PC-9 (cell line): ENCODE measurements at regions not wholly inside any gene's neighbourhood (a gene's known extent, or its start where the extent isn't known, plus 50 kb on each side); places are given as distances from the start of the nearest gene placed in this dataset.
"Not testable (repeated sequence)": the region's sequence is repeated elsewhere in the genome, so short reads cannot be mapped to it uniquely, and the experiment has no call there.

Experiments used
- BruUV-seq: library from RNA; stranded (reverse); fragments of 400-500 nt; replicated peaks from 2 replicates; lab custom pipeline; 2021; lab: Mats Ljungman, UMichigan
- CTCF ChIA-PET: fragments of 300-600 bp; sonication (Branson Sonifier 250); formaldehyde crosslinking; loops from one replicate; lab custom pipeline; 2022; ENCODE audit warnings: antibody characterized with exemption; lab: Charles Lee
- POLR2A ChIA-PET: fragments of 300-600 bp; sonication (Branson Sonifier 250); formaldehyde crosslinking; loops from one replicate; lab custom pipeline; 2022; ENCODE audit warnings: antibody characterized with exemption; ENCODE audit not compliant: unreplicated experiment; lab: Charles Lee
- DNase-seq, 2 experiments: peaks; one replicate each; pipeline versions ENCODE4 v3.0.0 to v3.0.0-alpha.2; 2015 to 2022; ENCODE audit warnings: mixed read lengths in 1 of 2
- H2AFZ ChIP-seq: fragments of 200-600 bp; sonication (generic); 2 replicates; pipeline ENCODE4 v1.8.1; 2017; ENCODE audit warnings: antibody characterized with exemption
- H3F3A ChIP-seq: fragments of 200-600 bp; sonication (generic); 2 replicates; pipeline ENCODE4 v1.8.1; 2017; ENCODE audit warnings: antibody characterized with exemption, mild to moderate bottlenecking, low read depth; ENCODE audit not compliant: insufficient read depth
- H3K27ac ChIP-seq: fragments of 200-600 bp; sonication (generic); 2 replicates; pipeline ENCODE4 v1.6.1; 2016; ENCODE audit warnings: mixed run types
- H3K27me3 ChIP-seq: fragments of 200-600 bp; sonication (generic); 2 replicates; pipeline ENCODE4 v1.6.1; 2016; ENCODE audit warnings: low read depth, mixed run types; ENCODE audit not compliant: insufficient read depth
- H3K36me3 ChIP-seq: fragments of 200-600 bp; sonication (generic); 2 replicates; pipeline ENCODE4 v1.6.1; 2016; ENCODE audit warnings: low read depth, mixed run types
- H3K4me1 ChIP-seq: fragments of 200-600 bp; sonication (generic); replicated peaks from 2 replicates; pipeline ENCODE4 v1.6.1; 2016; ENCODE audit warnings: mixed run types; ENCODE audit not compliant: insufficient read depth
- H3K4me2 ChIP-seq: fragments of 200-600 bp; sonication (generic); 2 replicates; pipeline ENCODE4 v1.6.1; 2017; ENCODE audit warnings: mixed run types
- H3K4me3 ChIP-seq: fragments of 200-600 bp; sonication (generic); 2 replicates; pipeline ENCODE4 v1.6.1; 2016; ENCODE audit warnings: mixed run types
- H3K79me2 ChIP-seq: fragments of 200-600 bp; sonication (generic); 2 replicates; pipeline ENCODE4 v1.6.1; 2017; ENCODE audit warnings: low read depth, mixed run types
- H3K9me2 ChIP-seq: fragments of 200-600 bp; sonication (generic); 2 replicates; pipeline ENCODE4 v1.8.1; 2017; ENCODE audit warnings: mild to moderate bottlenecking; ENCODE audit not compliant: insufficient read depth
- H3K9me3 ChIP-seq: fragments of 200-600 bp; sonication (generic); 2 replicates; pipeline ENCODE4 v1.8.1; 2016; ENCODE audit warnings: low read depth; ENCODE audit not compliant: insufficient read depth
- H4K20me1 ChIP-seq: fragments of 200-600 bp; sonication (generic); 2 replicates; pipeline ENCODE4 v1.8.1; 2017; ENCODE audit not compliant: insufficient read depth
- EZH2 ChIP-seq: fragments of 200-600 bp; sonication (generic); IDR thresholded peaks from 2 replicates; pipeline ENCODE4 v1.8.0; 2017; ENCODE audit warnings: antibody characterized with exemption, low read depth
- intact Hi-C: fragments of 100-400 bp; cut with micrococcal nuclease; formaldehyde crosslinking; loops from one replicate; pipeline ENCODE4 v1.10.0; 2022; ENCODE audit not compliant: unreplicated experiment
- TF ChIP-seq, protein P1 (sequence below): fragments of 200-600 bp; sonication (generic); conservative IDR thresholded peaks from 2 replicates; pipeline ENCODE4 v1.6.1; 2017; ENCODE audit warnings: mixed run types, antibody characterized with exemption, mild to moderate bottlenecking, moderate library complexity

DNA sequence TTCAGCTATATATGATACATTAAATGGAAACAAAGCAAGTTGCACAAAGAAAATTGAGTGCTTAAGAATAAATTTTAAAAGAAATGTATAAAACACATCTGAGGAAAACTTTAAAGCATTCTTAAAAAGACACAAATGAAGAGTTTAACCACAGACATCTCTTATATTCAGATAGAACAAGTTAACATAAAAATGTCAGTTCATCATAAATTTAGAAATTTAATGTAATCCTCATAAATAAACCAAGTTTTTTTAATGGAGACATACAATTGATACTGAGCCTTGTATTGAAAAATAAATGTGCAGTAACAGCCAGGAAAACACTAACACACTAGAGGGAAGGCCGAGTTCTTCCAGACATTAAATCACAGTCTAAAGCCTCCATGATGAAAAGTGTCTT lies 243.9 kb upstream of the MKLN1 start:
- Histone ChIP-seq H2AFZ (no peak overlapping the region), H3K4me2 (no peak overlapping the region), H3K27ac (no peak overlapping the region), H3K79me2 (peaks cover 98% of the 10 kb centered on the region), H3F3A (peaks cover 38% of the 10 kb centered on the region; the same call in 1 of the 2 replicates), H3K9me2 (no peaks in the 10 kb centered on the region), H3K4me1 (no peaks in the 10 kb centered on the region), H4K20me1 (peaks cover 90% of the 10 kb centered on the region), H3K9me3 (0 out of 2 replicates have a peak, but pooled peaks cover 7% of the 10 kb centered on the region), H3K36me3 (peaks cover 82% of the 10 kb centered on the region), H3K27me3 (no peaks in the 10 kb centered on the region), H3K4me3 (no peak overlapping the region)
- ChIA-PET POLR2A (no interaction called here), CTCF (no interaction called here)
- no TSS peak for BruUV-seq
- DNase-seq, result no peak
- TF ChIP-seq, protein P1, sequence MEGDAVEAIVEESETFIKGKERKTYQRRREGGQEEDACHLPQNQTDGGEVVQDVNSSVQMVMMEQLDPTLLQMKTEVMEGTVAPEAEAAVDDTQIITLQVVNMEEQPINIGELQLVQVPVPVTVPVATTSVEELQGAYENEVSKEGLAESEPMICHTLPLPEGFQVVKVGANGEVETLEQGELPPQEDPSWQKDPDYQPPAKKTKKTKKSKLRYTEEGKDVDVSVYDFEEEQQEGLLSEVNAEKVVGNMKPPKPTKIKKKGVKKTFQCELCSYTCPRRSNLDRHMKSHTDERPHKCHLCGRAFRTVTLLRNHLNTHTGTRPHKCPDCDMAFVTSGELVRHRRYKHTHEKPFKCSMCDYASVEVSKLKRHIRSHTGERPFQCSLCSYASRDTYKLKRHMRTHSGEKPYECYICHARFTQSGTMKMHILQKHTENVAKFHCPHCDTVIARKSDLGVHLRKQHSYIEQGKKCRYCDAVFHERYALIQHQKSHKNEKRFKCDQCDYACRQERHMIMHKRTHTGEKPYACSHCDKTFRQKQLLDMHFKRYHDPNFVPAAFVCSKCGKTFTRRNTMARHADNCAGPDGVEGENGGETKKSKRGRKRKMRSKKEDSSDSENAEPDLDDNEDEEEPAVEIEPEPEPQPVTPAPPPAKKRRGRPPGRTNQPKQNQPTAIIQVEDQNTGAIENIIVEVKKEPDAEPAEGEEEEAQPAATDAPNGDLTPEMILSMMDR, result no peak
- TF ChIP-seq EZH2, result no peak
- intact Hi-C loops, result no loop called here

DNA sequence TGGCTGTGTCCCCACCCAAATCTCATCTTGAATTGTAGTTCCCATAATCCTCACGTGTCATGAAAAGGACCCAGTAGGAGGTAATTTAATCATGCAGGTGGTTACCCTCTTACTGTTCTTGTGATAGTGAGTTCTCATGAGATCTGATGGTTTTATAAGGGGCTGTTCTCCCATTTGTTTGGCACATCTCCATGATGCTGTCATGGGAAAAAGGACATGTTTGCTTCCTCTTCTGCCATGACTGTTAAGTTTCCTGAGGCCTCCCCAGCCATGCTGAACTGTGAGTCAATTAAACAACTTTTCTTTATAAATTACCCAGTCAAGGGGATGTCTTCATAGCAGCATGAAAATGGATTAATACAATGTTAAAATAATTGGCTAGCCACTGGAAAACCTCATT lies 243.3 kb upstream of the MKLN1 start:
- POLR2A ChIA-PET, H3K4me1 ChIP-seq, H3K4me3 ChIP-seq, H3K4me2 ChIP-seq, DNase-seq, H3K9me3 ChIP-seq, H2AFZ ChIP-seq, intact Hi-C loops, H3K9me2 ChIP-seq, H3K27ac ChIP-seq, CTCF ChIA-PET, H3K27me3 ChIP-seq, BruUV-seq: not testable (repeated sequence)
- Histone ChIP-seq H3F3A (peaks cover 32% of the 10 kb centered on the region; the same call in 1 of the 2 replicates), H3K36me3 (peaks cover 84% of the 10 kb centered on the region), H3K79me2 (peaks cover 98% of the 10 kb centered on the region), H4K20me1 (peaks cover 90% of the 10 kb centered on the region)

DNA sequence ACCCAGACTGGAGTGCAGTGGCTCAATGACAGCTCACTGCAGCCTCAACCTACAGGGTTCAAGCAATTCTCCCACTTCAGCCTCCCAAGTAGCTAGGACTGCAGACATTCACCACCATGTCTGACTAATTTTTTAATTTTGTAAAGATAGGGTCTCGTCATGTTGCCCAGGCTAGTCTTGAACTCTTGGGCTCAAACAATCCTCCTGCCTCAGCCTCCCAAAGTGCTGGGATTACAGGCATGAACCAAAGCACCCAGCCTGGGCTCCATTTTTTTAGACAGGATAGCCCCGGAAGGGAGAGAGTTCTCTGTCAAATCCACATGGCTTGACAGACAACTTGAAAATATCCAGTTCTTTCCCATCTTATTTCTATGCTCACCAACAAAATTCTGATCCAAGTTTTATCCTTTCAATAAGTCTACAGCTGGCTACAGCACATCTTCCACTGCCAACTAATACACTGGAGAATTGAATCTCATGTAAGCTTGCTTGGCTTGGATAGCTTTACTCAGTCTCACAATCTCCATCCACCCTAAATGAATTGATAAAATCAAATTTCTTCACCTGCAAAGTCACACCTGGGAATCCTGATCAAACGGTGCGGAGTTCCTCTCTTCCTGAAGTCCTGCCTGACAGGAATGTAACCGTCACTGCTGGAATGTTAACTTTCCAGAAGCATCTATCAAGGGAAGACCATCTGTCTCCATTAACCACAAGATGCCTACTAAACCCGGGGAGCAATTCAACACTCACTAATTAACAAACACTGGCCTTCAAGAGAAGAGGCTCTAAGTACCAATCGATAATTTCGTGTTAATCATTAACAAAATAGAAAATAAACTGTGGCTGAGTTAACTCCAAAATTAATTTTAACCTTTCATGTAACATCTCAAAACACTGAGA lies 239.7 kb upstream of the MKLN1 start:
- intact Hi-C loops, result no loop called here
- H3K9me3 ChIP-seq, result 0 out of 2 replicates have a peak, but pooled peaks cover 7% of the 10 kb centered on the region
- TF ChIP-seq, protein P1, result no peak
- no peak for TF ChIP-seq EZH2
- DNase-seq, result no peak
- H4K20me1 ChIP-seq, result peaks cover 90% of the 10 kb centered on the region
- peaks cover 98% of the 10 kb centered on the region for H3K79me2 ChIP-seq
- H3K27me3 ChIP-seq, result no peaks in the 10 kb centered on the region
- no TSS peak for BruUV-seq
- H3F3A ChIP-seq, result peaks cover 24% of the 10 kb centered on the region; the same call in 1 of the 2 replicates
- ChIA-PET CTCF (interaction anchor here (0.6 kb wide), 1 partner anchor 64 kb away, joined by 6 read pairs; no protein-coding TSS in a partner anchor), POLR2A (interaction anchor here (0.5 to 0.6 kb wide), 3 partner anchors 16 to 60 kb away, joined by 3 to 4 read pairs (median 3); no protein-coding TSS in a partner anchor)
- H3K4me1 ChIP-seq, result peaks cover 21% of the 10 kb centered on the region
- no peak overlapping the region for H3K4me2 ChIP-seq
- H3K36me3 ChIP-seq, result peaks cover 81% of the 10 kb centered on the region
- no peaks in the 10 kb centered on the region for H3K9me2 ChIP-seq
- no peak overlapping the region for H2AFZ ChIP-seq
- no peak overlapping the region for H3K4me3 ChIP-seq
- no peak overlapping the region; the same call in 1 of the 2 replicates for H3K27ac ChIP-seq
